ENCODE measurements at regions not wholly inside any gene's neighbourhood (a gene's known extent, or its start where the extent isn't known, plus 50 kb on each side); places are given as distances from the start of the nearest gene placed in this dataset.

DNA sequence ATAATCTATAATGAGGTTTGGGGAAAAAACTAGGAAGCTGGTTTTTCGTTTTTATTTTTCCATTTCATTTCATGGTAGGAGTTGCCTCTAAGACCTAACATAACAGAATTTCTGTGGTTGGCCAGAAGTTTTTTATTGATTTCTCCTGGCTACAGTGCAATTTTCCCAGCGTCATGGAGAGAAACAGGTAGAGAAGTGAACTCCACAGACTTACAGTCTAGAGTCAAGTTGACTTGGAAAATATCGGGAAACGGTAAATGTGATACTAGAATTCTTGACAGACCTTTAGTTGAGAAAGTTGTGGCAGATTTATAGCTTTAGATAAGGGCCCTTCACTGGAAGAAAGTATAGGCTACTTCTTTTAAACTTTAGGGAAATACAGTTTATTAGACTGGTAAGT, 238.3 kb downstream of the DOK5 start:
- no peak for DNase-seq

DNA sequence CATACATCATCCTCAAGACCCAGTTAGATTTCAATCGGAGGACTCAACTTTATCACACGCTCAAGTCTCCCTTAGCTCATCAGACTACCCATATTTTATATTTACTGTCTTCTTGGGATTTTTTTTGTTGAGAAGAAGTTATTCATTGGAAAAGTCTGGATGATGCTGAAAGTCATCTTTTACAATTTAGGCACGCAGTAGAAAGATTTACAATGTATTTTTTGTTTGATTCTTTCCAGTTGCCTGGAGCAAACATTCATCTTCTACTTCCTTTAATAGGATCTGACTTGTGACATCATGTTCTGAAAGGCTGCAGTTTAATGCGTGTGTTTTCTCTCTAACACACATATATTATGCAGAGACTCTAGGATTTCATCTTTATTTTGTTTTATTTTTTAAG, 235.7 kb downstream of the DOK5 start:
- DNase-seq = no peak

DNA sequence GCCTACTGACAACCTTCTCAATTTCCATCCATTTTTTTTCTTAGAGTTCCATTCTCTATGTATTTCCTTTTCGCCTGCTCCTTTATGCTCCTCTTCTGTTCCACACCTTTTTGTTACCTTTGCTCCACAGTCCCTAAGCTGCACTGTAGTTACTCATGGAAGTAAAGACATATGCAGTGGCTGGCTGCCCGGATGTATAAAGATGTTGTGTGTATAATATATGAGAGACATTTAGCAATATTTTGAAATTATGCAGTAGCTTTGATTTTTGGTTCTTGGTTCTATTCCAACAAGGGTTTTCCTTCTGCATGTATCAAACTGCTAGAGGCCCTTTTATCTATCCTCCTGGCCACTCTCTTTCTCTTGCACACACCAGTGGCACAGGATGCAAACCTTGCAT, 234.9 kb downstream of the DOK5 start:
- DNase-seq = no peak

DNA sequence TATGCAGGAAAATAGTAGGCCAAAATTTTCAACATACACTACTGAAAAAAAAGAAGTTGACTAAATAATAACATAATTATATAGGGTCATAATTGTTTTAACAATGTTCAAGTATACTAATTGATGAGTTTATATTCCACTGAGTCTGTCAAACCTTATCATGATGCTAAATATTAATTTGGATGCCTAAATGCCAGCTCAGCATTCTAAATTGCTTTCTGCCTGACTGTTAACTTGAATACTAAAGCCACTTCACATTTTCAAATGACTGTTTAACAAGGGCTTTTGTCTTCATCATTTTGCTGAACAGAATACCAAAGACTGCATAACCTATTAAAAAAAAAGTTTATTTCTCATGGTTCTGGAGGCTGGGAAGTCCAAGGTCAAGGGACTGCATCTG, 232.8 kb downstream of the DOK5 start:
- no peak for DNase-seq

DNA sequence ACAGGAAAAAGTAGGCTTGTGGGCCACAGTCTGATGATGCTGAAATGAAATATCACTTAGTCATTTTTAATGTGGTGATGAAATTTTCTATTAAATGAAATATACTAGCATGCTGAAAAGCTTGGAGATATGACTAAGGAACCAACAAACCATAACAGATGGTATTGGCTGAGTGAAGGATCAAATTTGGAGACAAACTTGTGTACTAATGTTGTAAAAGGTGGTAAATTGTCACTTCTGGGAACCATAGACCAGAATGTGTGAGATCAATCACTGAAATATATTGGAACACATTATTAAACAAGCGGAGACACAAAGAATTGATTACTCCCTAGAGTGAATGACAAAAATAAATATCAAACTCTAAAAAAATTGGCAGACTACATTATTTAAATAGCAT, 232.4 kb downstream of the DOK5 start:
- DNase-seq = no peak

DNA sequence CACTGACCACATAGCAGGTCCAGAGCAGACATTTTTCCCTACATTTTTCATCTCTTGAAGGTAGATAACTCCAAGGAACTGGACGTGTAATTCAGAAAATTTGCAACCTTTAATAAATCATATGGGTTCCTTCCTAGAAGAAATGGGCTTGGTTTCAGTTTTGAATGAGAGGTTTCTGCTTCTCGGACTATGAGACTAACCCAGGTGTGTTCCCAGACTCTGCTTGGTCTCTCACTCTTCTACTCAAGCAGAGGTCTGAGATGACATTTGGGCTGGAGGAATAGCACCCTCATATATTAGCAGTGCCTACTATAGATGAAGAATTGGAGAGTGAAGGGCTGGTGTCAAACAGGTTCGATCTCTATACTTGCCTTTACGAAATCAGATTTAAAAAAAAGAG, 231.2 kb downstream of the DOK5 start:
- no peak for DNase-seq

DNA sequence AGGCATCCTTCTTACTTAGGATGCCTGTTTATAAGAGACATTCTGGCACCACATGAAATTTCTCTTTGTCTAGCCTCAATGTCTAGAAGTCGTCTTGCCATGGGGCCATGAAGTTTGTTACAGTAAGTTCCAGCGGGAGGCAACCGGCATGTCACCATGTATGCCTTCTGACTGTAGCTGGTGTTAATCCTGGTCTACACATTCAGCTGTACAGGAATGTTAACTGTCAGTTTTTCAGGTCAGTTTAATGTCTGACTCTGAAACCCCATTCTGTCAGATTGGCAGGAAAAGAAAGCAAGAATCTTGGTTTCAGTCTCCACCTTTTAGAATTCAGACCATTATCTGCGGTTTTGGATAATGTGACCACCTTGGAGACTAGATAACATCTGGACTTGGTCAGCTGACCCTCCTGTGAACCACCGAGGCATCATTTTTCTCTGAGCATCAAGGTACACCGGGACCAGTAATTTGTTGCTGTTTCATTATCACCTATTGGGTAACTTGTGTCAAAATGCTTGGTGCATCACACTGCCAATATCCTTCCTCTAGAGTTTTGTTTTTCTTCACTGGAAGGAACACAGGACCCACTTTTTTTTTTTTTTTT, 228.7 kb downstream of the DOK5 start:
- no peak for DNase-seq

All from suppressor macrophage treated with lipopolysaccharide for 1 hour (primary cell).